ENCODE measurements at regions not wholly inside any gene's neighbourhood (a gene's known extent, or its start where the extent isn't known, plus 50 kb on each side); places are given as distances from the start of the nearest gene placed in this dataset.
"Not testable (repeated sequence)": the region's sequence is repeated elsewhere in the genome, so short reads cannot be mapped to it uniquely, and the experiment has no call there.

GRCh38 chr7:25725451-25725850 lies 426.5 kb upstream of the NFE2L3 start:
- DNase-seq: no peak

GRCh38 chr7:25726170-25726780 lies 425.7 kb upstream of the NFE2L3 start:
- DNase-seq: no peak

GRCh38 chr7:25726781-25727311 lies 425.2 kb upstream of the NFE2L3 start:
- DNase-seq: no peak

- no peak for DNase-seq
These were observed 424.6 kb upstream of the NFE2L3 start for GRCh38 chr7:25727446-25727845.

GRCh38 chr7:25727876-25728275 lies 424.1 kb upstream of the NFE2L3 start:
- DNase-seq: no peak

GRCh38 chr7:25731068-25731845 lies 420.7 kb upstream of the NFE2L3 start:
- DNase-seq: no peak

- no peak for DNase-seq
These were observed 420.2 kb upstream of the NFE2L3 start for GRCh38 chr7:25731846-25732245.

GRCh38 chr7:25732766-25733217 lies 419.2 kb upstream of the NFE2L3 start:
- DNase-seq: no peak

GRCh38 chr7:25735674-25736242 lies 416.2 kb upstream of the NFE2L3 start:
- no peak for DNase-seq

- DNase-seq: no peak
These were observed 413.5 kb upstream of the NFE2L3 start for GRCh38 chr7:25738528-25738927.

- DNase-seq: no peak
These were observed 412.9 kb upstream of the NFE2L3 start for GRCh38 chr7:25739143-25739542.

GRCh38 chr7:25742316-25742715 lies 409.7 kb upstream of the NFE2L3 start:
- no peak for DNase-seq

- DNase-seq: not testable (repeated sequence)
These were observed 408.1 kb upstream of the NFE2L3 start for GRCh38 chr7:25743670-25744451.

- no peak for DNase-seq
These were observed 401.1 kb upstream of the NFE2L3 start for GRCh38 chr7:25750744-25751508.

- DNase-seq: no peak
These were observed 399.8 kb upstream of the NFE2L3 start for GRCh38 chr7:25752154-25752553.

- no peak for DNase-seq
These were observed 398.8 kb upstream of the NFE2L3 start for GRCh38 chr7:25752967-25753791.

GRCh38 chr7:25753837-25754236 lies 398.2 kb upstream of the NFE2L3 start:
- no peak for DNase-seq

- no peak for DNase-seq
These were observed 397.7 kb upstream of the NFE2L3 start for GRCh38 chr7:25754333-25754732.

GRCh38 chr7:25754751-25755150 lies 397.2 kb upstream of the NFE2L3 start:
- DNase-seq: no peak

- DNase-seq: no peak
These were observed 395.4 kb upstream of the NFE2L3 start for GRCh38 chr7:25756601-25757000.

GRCh38 chr7:25758559-25758958 lies 393.4 kb upstream of the NFE2L3 start:
- no peak for DNase-seq

All from stimulated activated naive CD4-positive, alpha-beta T cell (primary cell).